GM18861 (cell line): ENCODE measurements at regions not wholly inside any gene's neighbourhood (a gene's known extent, or its start where the extent isn't known, plus 50 kb on each side); places are given as distances from the start of the nearest gene placed in this dataset.

Source experiments
- ATAC-seq: cut with Tn5 transposase; IDR thresholded peaks from one replicate; pipeline ENCODE4 v1.9.1; 2021; ENCODE audit not compliant: unreplicated experiment

DNA sequence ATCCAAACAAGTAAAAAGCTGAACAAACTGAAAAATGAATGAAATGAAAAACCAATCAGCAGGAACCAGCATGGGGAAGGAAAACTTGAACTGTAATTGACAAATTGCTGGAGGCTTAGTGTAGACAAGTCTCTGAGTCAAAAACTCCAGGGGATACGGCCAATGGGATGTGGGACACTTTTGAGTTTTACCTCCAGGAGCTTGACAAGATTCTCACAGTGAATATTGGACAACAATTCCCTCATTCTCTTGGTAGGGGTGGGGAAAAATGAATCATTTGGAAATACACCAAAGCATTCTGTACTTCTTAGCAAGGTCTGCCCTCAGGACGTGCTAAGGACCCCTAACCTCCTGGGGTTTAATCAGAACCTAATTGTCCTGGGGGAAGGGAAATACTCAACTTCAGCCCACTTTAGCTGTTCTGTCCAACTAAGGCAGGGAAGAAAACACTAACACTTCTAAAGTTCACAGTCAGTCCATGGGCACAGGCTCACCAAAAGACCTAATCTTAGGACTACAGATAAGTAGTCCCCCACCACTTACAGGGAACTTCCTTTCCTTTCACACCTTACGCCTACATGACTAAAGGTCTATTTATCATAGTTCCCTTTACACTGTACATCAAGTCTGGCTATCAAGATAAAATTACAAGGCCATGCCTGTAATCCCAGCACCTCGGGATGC, 60.7 kb upstream of the CDC42BPA start:
- ATAC-seq, result no peak

DNA sequence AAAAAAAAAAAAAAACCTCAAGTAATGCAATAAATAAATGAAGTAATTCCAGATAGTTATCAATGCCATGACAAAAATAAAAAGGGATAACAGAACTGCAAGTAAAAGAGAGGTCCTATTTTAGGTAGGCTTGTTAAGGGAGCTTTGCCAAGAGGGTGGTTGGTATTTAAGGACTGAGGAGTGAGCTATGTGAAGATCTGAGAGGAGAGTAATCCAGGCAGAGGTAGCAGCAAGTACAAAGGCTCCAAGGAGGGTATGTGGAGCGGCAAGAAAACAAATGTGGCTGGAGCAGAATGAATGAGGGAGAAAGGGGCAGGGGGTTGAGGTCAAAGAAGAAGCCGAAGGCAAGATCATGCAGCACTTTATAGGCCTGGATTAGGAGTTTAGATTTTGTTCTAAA, 59.9 kb upstream of the CDC42BPA start:
- no peak for ATAC-seq

DNA sequence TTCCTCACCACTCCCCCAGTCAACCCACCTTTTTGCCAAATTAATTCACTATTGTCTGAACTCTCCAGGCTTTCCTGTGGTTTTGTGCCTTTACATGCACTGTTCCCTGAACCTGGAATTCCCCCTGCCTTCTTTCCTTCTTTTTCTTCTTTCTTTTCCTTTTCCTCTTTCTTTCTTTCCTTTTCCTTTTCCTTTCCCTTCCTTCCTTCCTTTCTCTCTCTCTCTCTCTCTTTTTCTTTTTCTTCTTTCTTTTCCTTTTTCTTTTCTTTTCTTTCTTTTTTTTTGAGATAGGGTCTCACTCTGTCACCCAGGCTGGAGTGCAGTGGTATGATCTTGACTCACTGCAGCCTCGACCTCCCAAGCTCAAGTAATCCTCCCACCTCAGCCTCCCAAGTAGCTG, 56.6 kb upstream of the CDC42BPA start:
- ATAC-seq, result no peak

DNA sequence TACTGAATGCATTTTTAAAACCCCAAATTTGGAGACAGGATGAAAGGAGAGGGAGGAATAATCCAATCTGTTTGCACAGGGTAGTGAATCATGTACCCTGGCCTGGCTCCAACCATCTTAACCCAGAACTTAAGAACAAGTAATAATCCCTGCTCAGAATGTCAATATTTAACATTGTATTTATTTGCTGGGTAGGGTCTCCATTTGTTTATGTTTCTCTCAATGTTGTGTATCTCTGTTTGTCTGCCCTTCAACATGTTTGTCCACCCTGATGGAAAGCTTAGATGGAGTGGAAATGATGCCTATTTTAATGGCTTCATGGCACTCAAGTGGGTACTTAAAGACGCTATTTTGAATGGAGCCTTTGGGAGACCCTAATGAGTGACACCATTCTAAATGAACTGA, 54.4 kb upstream of the CDC42BPA start:
- no peak for ATAC-seq

DNA sequence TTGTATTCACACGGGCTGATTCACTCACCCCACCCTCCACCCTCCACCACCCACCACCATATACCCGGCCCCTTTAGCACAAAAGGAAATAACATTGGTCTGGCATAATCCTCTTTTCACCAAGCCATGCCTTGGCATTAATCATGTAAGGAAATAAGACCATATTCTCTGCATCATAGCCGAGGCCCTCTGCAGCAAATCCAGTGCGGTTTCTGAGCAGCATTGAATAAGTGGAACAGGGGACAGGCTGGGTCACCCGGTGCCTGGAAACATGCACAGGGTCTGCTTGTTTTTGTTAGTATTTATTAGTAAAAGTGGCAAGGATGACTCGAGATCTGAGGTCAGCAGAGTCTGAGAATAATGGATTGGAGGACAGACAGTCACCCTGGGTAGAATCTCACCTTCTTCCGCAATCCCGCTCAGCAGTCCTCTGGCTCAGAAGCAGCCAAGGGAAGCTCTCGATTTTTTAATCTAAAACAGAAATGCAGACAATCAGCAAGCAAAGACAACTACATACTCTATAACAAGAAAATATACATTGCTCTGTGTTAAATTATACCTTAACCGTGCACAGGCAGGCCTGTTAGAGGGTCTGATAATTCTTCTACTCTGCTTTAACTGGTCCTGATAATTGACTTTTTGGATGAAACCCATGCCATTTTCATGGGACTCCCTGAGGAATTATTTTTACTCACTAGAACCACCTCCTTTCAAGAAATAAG, 52.4 kb upstream of the CDC42BPA start:
- ATAC-seq, result no peak

DNA sequence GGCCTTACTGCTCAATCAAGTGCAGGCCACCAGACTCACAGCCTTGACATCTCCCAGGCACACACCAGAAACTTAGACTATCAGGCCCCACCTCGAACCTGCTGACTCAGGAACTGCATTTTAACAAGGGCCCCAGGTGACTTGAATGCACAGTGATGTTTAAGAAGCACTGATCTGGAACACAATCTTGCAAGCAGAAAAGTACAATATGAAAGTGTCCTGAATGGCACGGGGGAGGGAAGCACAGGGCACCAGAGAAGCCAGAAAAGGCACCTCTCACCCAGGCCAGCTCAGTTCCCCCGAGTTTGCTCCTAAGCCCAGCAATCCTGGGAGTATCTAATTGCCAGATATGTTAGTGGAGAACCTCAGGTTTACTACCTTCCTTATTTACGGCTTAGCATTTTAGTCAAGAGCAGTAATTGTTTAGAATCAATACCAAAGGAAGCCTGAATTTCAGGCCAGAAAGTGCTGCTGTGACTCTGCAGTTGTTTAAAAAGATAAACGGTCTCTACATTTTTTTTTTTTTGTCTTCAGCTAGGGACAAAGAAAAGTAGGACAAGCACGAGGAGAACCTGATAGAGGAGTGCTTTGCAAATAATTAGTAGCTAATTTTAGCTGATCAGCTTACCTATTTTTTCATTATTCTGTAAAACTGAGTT, 50.9 kb upstream of the CDC42BPA start:
- ATAC-seq, result no peak
